GM12878 (cell line): ENCODE measurements at regions not wholly inside any gene's neighbourhood (a gene's known extent, or its start where the extent isn't known, plus 50 kb on each side); places are given as distances from the start of the nearest gene placed in this dataset.

Experiments
- ATAC-seq: fragments of 200-7000 bp; cut with Tn5 transposase; 3 replicates; pipeline ENCODE4 v1.9.1; 2020; ENCODE audit warnings: mild to moderate bottlenecking, moderate library complexity
- BruUV-seq: library from RNA; stranded (reverse); fragments of 400-500 nt; replicated peaks from 2 replicates; lab custom pipeline; 2021; lab: Mats Ljungman, UMichigan
- CTCF ChIA-PET: fragments of 300-600 bp; sonication (Branson Sonifier 250); formaldehyde crosslinking; extraction: SDS; loops from one replicate; lab custom pipeline; 2021; ENCODE audit warnings: inconsistent platforms; lab: Yijun Ruan, JAX
- POLR2A ChIA-PET: fragments of 350-600 bp; formaldehyde crosslinking; extraction: SDS; loops from one replicate; lab custom pipeline; 2021; ENCODE audit warnings: inconsistent platforms; lab: Charles Lee
- RAD21 ChIA-PET: fragments of 300-600 bp; sonication (Branson Sonifier 250); formaldehyde crosslinking; loops from one replicate; lab custom pipeline; 2023; ENCODE audit warnings: antibody characterized with exemption; ENCODE audit not compliant: unreplicated experiment; lab: Charles Lee
- SMC1A ChIA-PET: fragments of 300-600 bp; sonication (Branson Sonifier 250); formaldehyde crosslinking; loops from one replicate; lab custom pipeline; 2023; ENCODE audit not compliant: unreplicated experiment, uncharacterized antibody; lab: Charles Lee
- DNase-seq: peaks from one replicate; pipeline ENCODE4 v3.0.0-alpha.2; 2011; ENCODE audit warnings: low read depth, low spot score
- FAIRE-seq: peaks from 3 replicates; lab custom pipeline; 2011; peaks lifted over from hg19 to GRCh38; lab: Jason Lieb, UNC
- H2AFZ ChIP-seq: 2 replicates; pipeline ENCODE4 v1.6.0; 2011; ENCODE audit warnings: low read depth, low read length, control low read depth; ENCODE audit not compliant: control insufficient read depth
- H3K27ac ChIP-seq: 2 replicates; pipeline ENCODE4 v1.5.1; 2011; ENCODE audit warnings: control low read depth; ENCODE audit not compliant: control insufficient read depth, insufficient read depth
- H3K27me3 ChIP-seq, 2 experiments: replicated peaks in 1 of 2; 2 replicates each; pipeline versions ENCODE4 v1.6.0 to v1.6.1; 2011; ENCODE audit warnings: low read length in 1 of 2; ENCODE audit not compliant: control insufficient read depth in 2 of 2, insufficient read depth in 2 of 2
- H3K36me3 ChIP-seq, 2 experiments: 2 replicates each; pipeline ENCODE4 v1.5.1; 2011; ENCODE audit warnings: low read length in 1 of 2; ENCODE audit not compliant: control insufficient read depth in 2 of 2, insufficient read depth in 2 of 2
- H3K4me1 ChIP-seq: 2 replicates; pipeline ENCODE4 v1.6.1; 2011; ENCODE audit warnings: mild to moderate bottlenecking, low read length, moderate library complexity, mixed read lengths; ENCODE audit not compliant: control insufficient read depth, insufficient read depth
- H3K4me2 ChIP-seq: 2 replicates; pipeline ENCODE4 v1.6.0; 2011; ENCODE audit warnings: control low read depth; ENCODE audit not compliant: control insufficient read depth, insufficient read depth
- H3K4me3 ChIP-seq: fragments of 200-600 bp; sonication (generic); 2 replicates; pipeline ENCODE4 v1.5.1; 2016
- H3K79me2 ChIP-seq: 2 replicates; pipeline ENCODE4 v1.6.0; 2011; ENCODE audit warnings: low read length; ENCODE audit not compliant: control insufficient read depth, insufficient read depth
- H3K9ac ChIP-seq: 2 replicates; pipeline ENCODE4 v1.8.0; 2011; ENCODE audit warnings: low read length, control low read depth, mixed read lengths; ENCODE audit not compliant: control insufficient read depth, insufficient read depth
- H3K9me3 ChIP-seq: replicated peaks from 3 replicates; pipeline ENCODE4 v1.5.1; 2011; ENCODE audit warnings: mild to moderate bottlenecking, low read length; ENCODE audit not compliant: control insufficient read depth, insufficient read depth
- H4K20me1 ChIP-seq: 2 replicates; pipeline ENCODE4 v1.6.0; 2011; ENCODE audit not compliant: control insufficient read depth, insufficient read depth
- CBX5 ChIP-seq: sonication (generic); IDR thresholded peaks from 2 replicates; pipeline ENCODE4 v1.6.1; 2016; ENCODE audit warnings: low read depth, moderate library complexity, mild to moderate bottlenecking, inconsistent platforms
- CEBPB ChIP-seq, 2 experiments: fragments of 150-350 bp in 1 of 2; IDR thresholded peaks; 2 replicates each; pipeline ENCODE4 v1.6.1; 2012 to 2014; ENCODE audit warnings: low read depth in 2 of 2, low read length in 2 of 2, borderline replicate concordance in 1 of 2, inconsistent platforms in 1 of 2
- FOS ChIP-seq: IDR thresholded peaks from 3 replicates; pipeline ENCODE4 v1.6.1; 2011; ENCODE audit warnings: borderline replicate concordance; ENCODE audit not compliant: insufficient read length; ENCODE audit errors: extremely low read depth
- MTA2 ChIP-seq: fragments of 450-650 bp; IDR thresholded peaks from 2 replicates; pipeline ENCODE4 v1.6.1; 2016; ENCODE audit warnings: low read depth, mild to moderate bottlenecking, moderate library complexity
- MYC ChIP-seq: IDR thresholded peaks from 2 replicates; pipeline ENCODE4 v1.6.1; 2011; ENCODE audit warnings: mild to moderate bottlenecking, low read length, moderate library complexity, inconsistent platforms; ENCODE audit not compliant: insufficient read depth, insufficient replicate concordance, insufficient read length, severe bottlenecking
- SIN3A ChIP-seq: IDR thresholded peaks from 2 replicates; pipeline ENCODE4 v1.6.1; 2012; ENCODE audit warnings: low read depth, low read length, improper control_type of control experiment
- SPI1 ChIP-seq: IDR thresholded peaks from 2 replicates; pipeline ENCODE4 v1.6.1; 2011; ENCODE audit warnings: low read depth, mild to moderate bottlenecking, low read length, moderate library complexity, borderline replicate concordance; ENCODE audit not compliant: insufficient read depth
- TCF3 ChIP-seq: IDR thresholded peaks from 2 replicates; pipeline ENCODE4 v1.6.1; 2012; ENCODE audit warnings: low read depth, mild to moderate bottlenecking, low read length, borderline replicate concordance; ENCODE audit not compliant: insufficient read depth
- TCF7 ChIP-seq: IDR thresholded peaks from 2 replicates; pipeline ENCODE4 v1.6.1; 2014; ENCODE audit warnings: antibody characterized with exemption, borderline replicate concordance
- ZSCAN29 ChIP-seq: fragments of 450-650 bp; IDR thresholded peaks from 2 replicates; pipeline ENCODE4 v1.6.1; 2017; ENCODE audit warnings: mild to moderate bottlenecking, moderate library complexity
- WGBS: methylation state at CpG from one replicate; pipeline ENCODE4 v1.1.6; 2016; ENCODE audit warnings: low lambda C conversion rate; ENCODE audit not compliant: insufficient replicate concordance, insufficient coverage; ENCODE audit errors: missing lambda C conversion rate; 5-methylcytosine and 5-hydroxymethylcytosine counted together
- in situ Hi-C: fragments of 300-500 bp; cut with MboI; formaldehyde crosslinking; loops from 9 replicates; pipeline ENCODE4 v1.14.3; 2018; ENCODE audit warnings: mixed read lengths
- intact Hi-C: fragments of 100-400 bp; cut with micrococcal nuclease; formaldehyde crosslinking; loops from one replicate; pipeline ENCODE4 v1.14.2; 2022; ENCODE audit not compliant: unreplicated experiment
- TF ChIP-seq, protein P1 (sequence below): fragments of 450-650 bp; IDR thresholded peaks from 2 replicates; pipeline ENCODE4 v1.6.1; 2016; ENCODE audit warnings: mild to moderate bottlenecking

DNA sequence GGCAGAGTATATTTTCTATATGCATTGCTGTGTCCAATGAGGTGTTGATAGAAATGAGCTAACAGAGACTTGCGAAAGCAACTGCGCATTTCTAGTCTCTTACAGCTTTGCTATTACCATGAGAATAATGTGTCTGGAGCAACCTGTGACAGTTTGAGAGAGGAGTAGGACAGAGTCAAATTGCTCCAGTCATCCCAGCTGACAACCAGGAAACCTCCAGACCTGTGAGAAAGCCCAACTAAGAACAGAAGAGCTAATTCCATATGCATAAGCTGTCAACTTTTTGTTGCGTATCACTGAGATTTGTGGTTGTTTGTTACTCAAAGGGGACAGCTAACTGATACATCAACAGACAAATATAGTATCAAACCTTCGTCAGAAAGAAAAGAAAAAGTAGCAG, 354.1 kb upstream of the LRRC7 start:
- SMC1A ChIA-PET = interaction anchor here (0.8 kb wide), 1 partner anchor 92 kb away, joined by 3 read pairs; no protein-coding TSS in a partner anchor
- Histone ChIP-seq H3K9ac (no peak overlapping the region), H4K20me1 (no peaks in the 10 kb centered on the region; the same call in 1 of the 2 replicates), H3K9me3 (no peaks in the 10 kb centered on the region), H3K4me1 (no peaks in the 10 kb centered on the region), H2AFZ (no peak overlapping the region), H3K27me3 (no peaks in the 10 kb centered on the region), H3K4me3 (no peak overlapping the region), H3K4me2 (no peak overlapping the region), H3K79me2 (no peaks in the 10 kb centered on the region)
- RAD21 ChIA-PET = no interaction called here
- intact Hi-C loops = no loop called here
- no peak for ATAC-seq
- POLR2A ChIA-PET = no interaction called here
- WGBS = 56% methylated on average over 4 of the region's 4 CpGs
- BruUV-seq = no TSS peak
- in situ Hi-C loops = no loop called here
- CTCF ChIA-PET = no interaction called here
- TF ChIP-seq MYC = no peak
- no peak for TF ChIP-seq TCF7
- TF ChIP-seq ZSCAN29 = no peak
- TF ChIP-seq CBX5 = no peak
- TF ChIP-seq TCF3 = no peak
- TF ChIP-seq MTA2 = no peak
- TF ChIP-seq SIN3A = no peak
- TF ChIP-seq CEBPB (IDR thresholded peaks at IDR 0.05; ENCODE audit: borderline replicate concordance in 1 of 2, low read depth in 2 of 2, low read length in 2 of 2) = no peak
- no peak for TF ChIP-seq FOS
- no peak for TF ChIP-seq SPI1
- TF ChIP-seq, protein P1, sequence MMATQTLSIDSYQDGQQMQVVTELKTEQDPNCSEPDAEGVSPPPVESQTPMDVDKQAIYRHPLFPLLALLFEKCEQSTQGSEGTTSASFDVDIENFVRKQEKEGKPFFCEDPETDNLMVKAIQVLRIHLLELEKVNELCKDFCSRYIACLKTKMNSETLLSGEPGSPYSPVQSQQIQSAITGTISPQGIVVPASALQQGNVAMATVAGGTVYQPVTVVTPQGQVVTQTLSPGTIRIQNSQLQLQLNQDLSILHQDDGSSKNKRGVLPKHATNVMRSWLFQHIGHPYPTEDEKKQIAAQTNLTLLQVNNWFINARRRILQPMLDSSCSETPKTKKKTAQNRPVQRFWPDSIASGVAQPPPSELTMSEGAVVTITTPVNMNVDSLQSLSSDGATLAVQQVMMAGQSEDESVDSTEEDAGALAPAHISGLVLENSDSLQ = no peak
- TF ChIP-seq, all 136 proteins: peak for 0
- DNase-seq (no peak), FAIRE-seq (no peak)
- Histone ChIP-seq H3K36me3 (no peaks in the 10 kb centered on the region), H3K27ac (no peak overlapping the region)
